ENCODE measurements at regions not wholly inside any gene's neighbourhood (a gene's known extent, or its start where the extent isn't known, plus 50 kb on each side); places are given as distances from the start of the nearest gene placed in this dataset.

DNA sequence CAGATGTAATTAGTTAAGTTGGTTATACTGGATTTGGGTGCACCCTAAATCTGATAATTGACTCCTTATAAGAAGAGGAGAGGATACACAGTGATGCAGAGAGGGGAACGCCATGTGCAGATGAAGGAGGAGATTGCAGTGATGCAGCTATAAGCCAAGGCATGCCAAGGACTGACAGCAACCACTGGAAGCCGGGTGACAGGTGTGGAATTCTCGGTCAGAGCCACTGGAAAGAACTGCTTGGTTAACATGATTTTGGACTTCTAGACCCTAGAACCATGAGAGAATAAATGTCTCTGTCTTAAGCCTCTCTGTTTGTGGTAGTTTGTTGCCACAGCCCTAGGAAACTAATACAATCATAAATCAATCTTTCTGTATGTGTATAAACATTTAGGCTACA lies 403.3 kb upstream of the CDH20 start:
- no peak for TF ChIP-seq TCF12 (IDR thresholded peaks at IDR 0.05; ENCODE audit: low read depth, low read length)
- TF ChIP-seq GTF2F1 (IDR thresholded peaks at IDR 0.05; ENCODE audit: borderline replicate concordance, low read depth, low read length): no peak
- no peak for TF ChIP-seq TAF1 (IDR thresholded peaks at IDR 0.05; ENCODE audit: low read depth, low read length)
- TF ChIP-seq ZNF274 (IDR thresholded peaks at IDR 0.05; ENCODE audit: borderline replicate concordance, extremely low read depth, low read length): no peak
- TF ChIP-seq EZH2 (IDR thresholded peaks at IDR 0.05; ENCODE audit: low read depth, low read length, severe bottlenecking): no peak
- TF ChIP-seq, protein P1, sequence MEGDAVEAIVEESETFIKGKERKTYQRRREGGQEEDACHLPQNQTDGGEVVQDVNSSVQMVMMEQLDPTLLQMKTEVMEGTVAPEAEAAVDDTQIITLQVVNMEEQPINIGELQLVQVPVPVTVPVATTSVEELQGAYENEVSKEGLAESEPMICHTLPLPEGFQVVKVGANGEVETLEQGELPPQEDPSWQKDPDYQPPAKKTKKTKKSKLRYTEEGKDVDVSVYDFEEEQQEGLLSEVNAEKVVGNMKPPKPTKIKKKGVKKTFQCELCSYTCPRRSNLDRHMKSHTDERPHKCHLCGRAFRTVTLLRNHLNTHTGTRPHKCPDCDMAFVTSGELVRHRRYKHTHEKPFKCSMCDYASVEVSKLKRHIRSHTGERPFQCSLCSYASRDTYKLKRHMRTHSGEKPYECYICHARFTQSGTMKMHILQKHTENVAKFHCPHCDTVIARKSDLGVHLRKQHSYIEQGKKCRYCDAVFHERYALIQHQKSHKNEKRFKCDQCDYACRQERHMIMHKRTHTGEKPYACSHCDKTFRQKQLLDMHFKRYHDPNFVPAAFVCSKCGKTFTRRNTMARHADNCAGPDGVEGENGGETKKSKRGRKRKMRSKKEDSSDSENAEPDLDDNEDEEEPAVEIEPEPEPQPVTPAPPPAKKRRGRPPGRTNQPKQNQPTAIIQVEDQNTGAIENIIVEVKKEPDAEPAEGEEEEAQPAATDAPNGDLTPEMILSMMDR (IDR thresholded peaks at IDR 0.05; ENCODE audit: control extremely low read depth in 1 of 3, insufficient read depth in 1 of 3, low read depth in 1 of 3, low read length in 3 of 3): no peak
- no peak for TF ChIP-seq POLR2AphosphoS5 (IDR thresholded peaks at IDR 0.05; ENCODE audit: low read depth, low read length)
- TF ChIP-seq, protein P2, sequence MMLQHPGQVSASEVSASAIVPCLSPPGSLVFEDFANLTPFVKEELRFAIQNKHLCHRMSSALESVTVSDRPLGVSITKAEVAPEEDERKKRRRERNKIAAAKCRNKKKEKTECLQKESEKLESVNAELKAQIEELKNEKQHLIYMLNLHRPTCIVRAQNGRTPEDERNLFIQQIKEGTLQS (IDR thresholded peaks at IDR 0.05; ENCODE audit: insufficient read depth, low read depth, low read length): no peak
- no peak for TF ChIP-seq POLR2A (IDR thresholded peaks at IDR 0.05; ENCODE audit: control extremely low read depth in 1 of 2, low read depth in 2 of 2, low read length in 2 of 2)
- no peak for TF ChIP-seq JUN (IDR thresholded peaks at IDR 0.05; ENCODE audit: low read depth, low read length)
- no peak for TF ChIP-seq FOSL1 (IDR thresholded peaks at IDR 0.05; ENCODE audit: insufficient read depth, low read depth, low read length)
- no peak for TF ChIP-seq EP300 (IDR thresholded peaks at IDR 0.05; ENCODE audit: borderline replicate concordance in 1 of 2, low read depth in 2 of 2, low read length in 2 of 2)

Data from H1 (cell line).